DMS53 treated with DMSO at 0.1 percent for 48 hours (cell line): ENCODE measurements at regions not wholly inside any gene's neighbourhood (a gene's known extent, or its start where the extent isn't known, plus 50 kb on each side); places are given as distances from the start of the nearest gene placed in this dataset.

ENCODE experiments used
- DNase-seq: peaks from one replicate; lab custom pipeline; 2025; ENCODE audit not compliant: unreplicated experiment; lab: John Stamatoyannopoulos, UW

GRCh38 chr12:130254461-130255276, 83.0 kb upstream of the PIWIL1 start:
- no peak for DNase-seq

DNA sequence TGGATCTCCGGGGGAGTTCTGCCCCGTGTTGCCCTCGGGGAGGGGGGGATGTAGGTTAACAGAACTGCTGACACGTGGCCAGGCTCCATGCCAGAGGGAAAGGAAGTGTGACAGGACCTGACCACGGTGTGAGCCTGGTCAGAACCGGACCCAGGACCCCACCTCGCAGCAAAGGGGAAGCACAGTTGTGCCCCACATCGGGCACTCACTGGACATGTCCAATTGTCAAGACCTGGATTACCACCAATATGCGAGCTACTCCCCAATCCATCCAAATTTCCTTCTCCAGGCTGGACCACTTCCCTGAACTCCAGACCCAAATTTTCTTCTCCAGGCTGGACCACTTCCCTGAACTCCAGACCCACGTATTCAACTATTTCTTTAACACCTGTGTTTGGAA, 78.8 kb upstream of the PIWIL1 start:
- no peak for DNase-seq

- DNase-seq = no peak
Observed at GRCh38 chr12:130263025-130263424, 74.7 kb upstream of the PIWIL1 start.

DNA sequence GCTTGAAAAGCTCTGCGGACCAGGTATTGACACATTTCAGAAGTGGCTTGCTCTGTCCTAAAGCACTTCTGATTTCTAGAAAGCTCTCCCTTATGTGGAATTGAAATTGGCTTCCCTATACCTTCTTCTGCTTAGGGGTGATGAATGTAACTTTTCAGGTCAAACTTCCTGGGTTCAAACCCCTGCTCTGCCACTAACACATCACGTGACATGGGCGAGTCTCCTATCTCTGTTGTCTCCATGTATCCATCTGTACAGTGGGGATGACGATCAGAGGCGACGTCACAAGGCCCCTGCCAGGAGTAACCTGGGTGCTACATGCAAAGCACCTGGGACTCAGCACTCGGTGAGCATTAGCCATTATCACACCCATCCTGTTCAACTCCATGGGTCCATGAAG, 73.7 kb upstream of the PIWIL1 start:
- DNase-seq = no peak

DNA sequence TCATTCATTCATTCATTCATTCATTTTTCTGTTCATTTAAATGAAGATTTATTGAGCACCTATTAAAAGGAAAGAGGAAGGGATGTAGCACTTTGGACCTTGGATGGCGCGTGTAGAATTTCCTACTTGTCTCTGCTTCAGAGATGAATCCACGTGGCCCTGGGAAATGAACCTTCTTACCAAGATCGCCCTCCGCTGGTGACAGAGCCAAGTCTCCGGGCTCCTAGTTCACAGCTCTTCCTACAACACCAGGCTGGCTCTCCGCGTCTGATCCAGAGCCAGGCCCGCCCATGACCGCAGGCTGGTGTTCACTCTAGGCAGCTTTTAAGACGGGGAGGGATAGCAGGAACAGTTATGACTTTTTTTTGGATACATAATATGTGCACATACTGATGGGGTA, 70.9 kb upstream of the PIWIL1 start:
- peak; percentile 8 for DNase-seq

- no peak for DNase-seq
Observed at GRCh38 chr12:130280231-130280630, 57.5 kb upstream of the PIWIL1 start.

DNA sequence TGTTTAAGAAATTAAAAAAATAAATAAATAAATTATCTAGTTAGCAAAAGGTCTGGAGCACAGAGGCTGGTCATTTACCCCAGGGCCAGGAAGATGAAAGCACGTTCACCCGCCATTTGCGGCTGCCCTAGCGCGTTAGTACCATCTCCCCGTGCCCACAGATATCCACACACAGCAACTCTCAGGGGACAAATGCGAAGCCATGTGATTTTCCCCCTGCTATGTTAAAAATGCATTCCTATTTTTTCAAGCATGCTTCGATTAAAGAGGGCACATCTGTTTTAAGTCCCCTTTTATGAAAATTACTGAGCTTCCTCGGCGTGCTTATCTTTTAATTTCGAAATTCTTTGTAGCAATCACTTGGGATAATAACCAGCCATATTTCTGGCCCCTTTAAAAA, 56.9 kb upstream of the PIWIL1 start:
- no peak for DNase-seq

DNA sequence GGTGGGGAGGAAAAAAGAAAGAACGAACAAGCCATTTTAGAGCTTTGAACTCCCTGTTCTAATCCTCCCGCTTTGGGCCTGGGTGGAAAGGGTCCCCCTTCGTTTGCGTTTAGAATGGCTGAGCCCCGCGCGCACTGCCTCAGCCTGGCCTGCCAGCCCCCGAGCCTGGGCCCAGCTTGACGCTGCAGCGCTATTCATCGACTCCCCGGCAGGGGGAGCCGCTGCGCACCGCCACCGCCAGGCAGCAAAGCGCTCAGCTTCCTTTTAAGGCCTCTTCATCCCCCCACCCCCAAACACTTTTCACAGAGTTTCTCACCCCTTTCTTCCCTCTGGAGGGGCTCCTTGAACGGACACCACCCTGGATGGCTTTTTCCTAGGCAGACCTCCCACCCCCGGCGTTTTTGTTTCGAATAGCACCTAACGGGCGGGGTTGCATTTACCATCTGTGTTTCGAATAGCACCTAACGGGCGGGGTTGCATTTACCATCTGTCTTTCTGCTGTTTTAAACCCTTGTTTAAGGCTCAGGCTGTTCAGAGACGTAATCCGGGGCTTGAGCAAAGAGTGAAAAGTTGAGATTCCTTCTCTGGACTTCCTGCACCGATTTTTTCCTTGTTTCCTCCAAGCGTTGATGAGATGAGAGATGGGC, 56.4 kb upstream of the PIWIL1 start:
- no peak for DNase-seq

GRCh38 chr12:130286041-130286440, 51.6 kb upstream of the PIWIL1 start:
- DNase-seq = no peak

DNA sequence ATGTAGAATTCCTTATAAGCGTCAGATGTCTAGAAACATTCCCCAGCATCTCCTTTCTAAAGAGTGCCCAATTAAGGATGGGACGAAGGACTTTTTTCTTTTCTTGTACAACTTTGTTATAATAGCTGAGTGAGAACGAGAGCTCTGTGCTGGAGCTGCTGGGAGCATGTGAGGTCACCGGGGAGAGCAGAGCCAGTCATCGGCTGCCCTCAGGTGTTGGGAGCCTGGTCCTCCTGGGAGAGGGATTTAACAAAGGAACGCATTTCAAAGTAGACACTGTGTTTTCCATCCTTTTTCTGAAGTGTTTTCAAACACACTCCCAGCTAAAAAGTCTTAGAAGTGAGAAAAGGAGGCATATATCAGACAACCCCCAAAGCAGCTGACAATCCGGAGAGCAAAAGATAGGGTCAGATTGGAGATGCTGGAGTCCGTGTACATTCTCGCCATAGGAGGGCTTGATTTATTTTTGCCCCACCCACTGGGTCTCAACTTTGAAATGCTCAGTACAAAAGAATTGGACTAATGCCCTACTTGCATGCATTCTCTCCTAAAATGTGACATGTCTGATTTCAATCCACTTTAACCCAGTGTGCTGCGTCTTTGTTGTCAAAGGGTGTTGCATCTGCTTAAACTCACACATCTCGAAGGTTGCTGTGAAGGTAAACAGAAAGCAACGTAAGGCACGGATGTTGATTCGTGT, 50.8 kb upstream of the PIWIL1 start:
- no peak for DNase-seq
